Left ventricle myocardium inferior (tissue), 1 donor: ENCODE measurements at regions not wholly inside any gene's neighbourhood (a gene's known extent, or its start where the extent isn't known, plus 50 kb on each side); places are given as distances from the start of the nearest gene placed in this dataset.

ENCODE experiments used
- DNase-seq: peaks from one replicate; pipeline ENCODE4 v3.0.0-alpha.2; 2020
- H3K27ac ChIP-seq: fragments of 200-600 bp; replicated peaks from 2 replicates; pipeline ENCODE4 v1.8.0; 2021
- H3K27me3 ChIP-seq: fragments of 200-600 bp; 2 replicates; pipeline ENCODE4 v1.8.0; 2021; ENCODE audit warnings: low read depth
- H3K36me3 ChIP-seq: fragments of 200-600 bp; 2 replicates; pipeline ENCODE4 v1.8.0; 2021
- H3K4me1 ChIP-seq: fragments of 200-600 bp; 2 replicates; pipeline ENCODE4 v1.8.0; 2021
- H3K4me3 ChIP-seq: fragments of 200-600 bp; 2 replicates; pipeline ENCODE4 v1.8.0; 2021; ENCODE audit warnings: mild to moderate bottlenecking, moderate library complexity
- H3K9me3 ChIP-seq: fragments of 200-600 bp; replicated peaks from 2 replicates; pipeline ENCODE4 v1.8.0; 2021
- intact Hi-C: fragments of 100-400 bp; cut with micrococcal nuclease; formaldehyde crosslinking; loops from one replicate; pipeline ENCODE4 v1.11.0; 2022
- TF ChIP-seq, protein P1 (sequence below): fragments of 200-600 bp; IDR thresholded peaks from 2 replicates; pipeline ENCODE4 v1.8.0; 2021; ENCODE audit warnings: antibody characterized with exemption, mild to moderate bottlenecking, borderline replicate concordance
- donor health status: DM: no; HTN: yes; CAD: no; lungs with severe emphysema.

DNA sequence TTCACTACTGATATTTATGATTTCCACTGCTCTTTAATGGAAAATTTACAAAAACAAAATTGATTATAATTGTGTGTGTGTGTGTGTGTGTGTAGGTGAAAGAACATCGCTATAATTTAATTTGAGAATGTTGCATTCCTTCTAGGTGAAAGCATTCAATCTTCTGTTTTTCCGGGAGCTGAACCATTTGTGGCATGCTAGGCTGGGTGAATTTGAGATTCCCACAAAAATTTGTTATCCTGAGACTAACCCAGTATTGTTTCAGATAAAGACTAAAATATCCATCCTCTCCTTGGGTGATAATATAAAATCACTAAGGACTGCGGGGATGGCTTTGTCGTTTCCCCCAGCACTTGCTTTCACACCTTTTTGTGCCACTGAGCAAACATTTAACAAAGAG is 911.2 kb upstream of the PIK3C3 start:
- H3K27me3 ChIP-seq, result no peaks in the 10 kb centered on the region
- no peak overlapping the region for H3K27ac ChIP-seq
- DNase-seq, result no peak
- no peaks in the 10 kb centered on the region for H3K4me1 ChIP-seq
- H3K36me3 ChIP-seq, result no peaks in the 10 kb centered on the region
- TF ChIP-seq, protein P1, sequence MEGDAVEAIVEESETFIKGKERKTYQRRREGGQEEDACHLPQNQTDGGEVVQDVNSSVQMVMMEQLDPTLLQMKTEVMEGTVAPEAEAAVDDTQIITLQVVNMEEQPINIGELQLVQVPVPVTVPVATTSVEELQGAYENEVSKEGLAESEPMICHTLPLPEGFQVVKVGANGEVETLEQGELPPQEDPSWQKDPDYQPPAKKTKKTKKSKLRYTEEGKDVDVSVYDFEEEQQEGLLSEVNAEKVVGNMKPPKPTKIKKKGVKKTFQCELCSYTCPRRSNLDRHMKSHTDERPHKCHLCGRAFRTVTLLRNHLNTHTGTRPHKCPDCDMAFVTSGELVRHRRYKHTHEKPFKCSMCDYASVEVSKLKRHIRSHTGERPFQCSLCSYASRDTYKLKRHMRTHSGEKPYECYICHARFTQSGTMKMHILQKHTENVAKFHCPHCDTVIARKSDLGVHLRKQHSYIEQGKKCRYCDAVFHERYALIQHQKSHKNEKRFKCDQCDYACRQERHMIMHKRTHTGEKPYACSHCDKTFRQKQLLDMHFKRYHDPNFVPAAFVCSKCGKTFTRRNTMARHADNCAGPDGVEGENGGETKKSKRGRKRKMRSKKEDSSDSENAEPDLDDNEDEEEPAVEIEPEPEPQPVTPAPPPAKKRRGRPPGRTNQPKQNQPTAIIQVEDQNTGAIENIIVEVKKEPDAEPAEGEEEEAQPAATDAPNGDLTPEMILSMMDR, result no peak
- H3K4me3 ChIP-seq, result no peak overlapping the region
- peaks cover 13% of the 10 kb centered on the region for H3K9me3 ChIP-seq
- intact Hi-C loops, result no loop called here

DNA sequence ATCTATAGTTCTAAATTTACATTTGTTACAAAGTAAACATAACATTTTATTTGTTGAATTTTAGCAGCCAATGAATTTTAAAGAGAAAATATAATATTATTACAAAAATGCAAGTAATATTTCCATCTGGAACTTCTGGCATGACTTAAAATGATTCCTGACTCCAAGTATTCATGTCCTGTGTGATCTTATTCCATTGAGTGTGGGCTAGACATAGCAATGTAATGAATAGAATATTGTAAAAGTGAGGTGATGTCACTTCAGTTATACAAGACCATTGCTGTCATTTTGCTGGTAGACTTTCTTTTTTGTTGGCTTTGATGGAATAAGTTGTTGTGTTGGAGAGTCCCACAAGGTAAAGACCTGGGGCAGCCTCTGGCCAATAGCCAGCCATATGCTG is 912.2 kb upstream of the PIK3C3 start:
- Histone ChIP-seq H3K27me3 (no peaks in the 10 kb centered on the region), H3K4me1 (no peaks in the 10 kb centered on the region), H3K36me3 (no peaks in the 10 kb centered on the region), H3K27ac (no peak overlapping the region), H3K9me3 (peaks cover 13% of the 10 kb centered on the region), H3K4me3 (no peak overlapping the region)
- intact Hi-C loops, result no loop called here
- TF ChIP-seq, protein P1, result no peak
- no peak for DNase-seq

DNA sequence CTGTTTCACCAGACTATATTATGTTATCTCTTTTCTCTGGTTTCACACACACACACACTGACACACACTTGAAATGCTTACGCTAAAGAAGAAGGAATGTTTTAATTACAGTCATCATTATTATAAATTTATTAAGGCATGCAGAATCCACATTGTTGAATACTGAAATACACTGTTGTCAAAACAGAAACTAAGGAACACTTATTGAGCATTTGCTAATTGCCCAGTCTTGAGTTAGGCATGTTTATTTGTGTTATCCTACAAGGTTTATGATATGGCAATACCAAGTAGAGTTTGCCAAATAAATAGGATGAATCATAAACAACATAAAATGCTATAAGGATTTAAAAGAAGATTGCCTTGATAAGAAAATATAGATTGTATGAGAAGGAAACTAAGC is 917.0 kb upstream of the PIK3C3 start:
- no peaks in the 10 kb centered on the region for H3K27me3 ChIP-seq
- H3K9me3 ChIP-seq, result peaks cover 13% of the 10 kb centered on the region
- H3K36me3 ChIP-seq, result no peaks in the 10 kb centered on the region
- H3K4me3 ChIP-seq, result no peak overlapping the region
- no peak for DNase-seq
- H3K27ac ChIP-seq, result no peak overlapping the region
- intact Hi-C loops, result no loop called here
- TF ChIP-seq, protein P1, result no peak
- no peaks in the 10 kb centered on the region for H3K4me1 ChIP-seq

DNA sequence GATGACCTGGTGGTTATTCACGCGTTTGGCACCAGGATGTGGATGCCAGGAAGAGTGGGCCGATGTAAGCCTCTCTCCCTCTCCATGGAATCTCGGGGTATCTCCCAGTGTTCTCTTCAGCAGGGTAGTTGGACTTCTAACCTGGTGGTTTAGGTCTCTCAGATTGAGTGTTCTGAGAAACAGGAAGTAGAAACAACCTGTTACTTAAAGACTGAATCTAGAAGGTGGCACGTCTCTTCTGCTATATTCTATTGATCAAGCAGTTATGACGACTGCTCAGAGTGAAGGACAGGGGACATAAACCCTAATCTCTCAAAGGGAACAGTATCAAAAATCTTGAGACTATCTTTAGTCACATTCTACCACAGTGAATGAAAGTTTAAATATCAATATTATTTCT is 918.7 kb upstream of the PIK3C3 start:
- intact Hi-C loops, result no loop called here
- DNase-seq, result no peak

DNA sequence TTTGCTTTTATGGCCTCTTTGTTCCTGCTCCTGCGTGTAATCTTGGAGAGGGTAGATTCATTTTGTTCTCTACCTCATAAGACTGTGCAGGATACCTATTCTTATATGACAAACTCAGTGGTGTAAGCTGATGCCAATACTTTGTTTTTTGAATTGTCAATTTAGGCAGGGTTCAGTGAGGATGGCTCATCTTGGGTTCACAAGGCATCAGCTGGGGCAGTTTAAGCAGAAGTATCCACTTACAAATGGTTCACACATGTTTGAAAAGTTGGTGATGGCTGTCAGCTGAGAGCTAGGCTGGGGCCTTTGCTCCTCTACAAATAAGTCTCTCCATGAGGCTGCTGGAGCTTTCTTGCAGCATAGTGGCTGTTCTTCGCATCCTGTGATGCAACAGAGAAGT is 920.6 kb upstream of the PIK3C3 start:
- DNase-seq, result no peak
- no peak overlapping the region for H3K4me3 ChIP-seq
- peaks cover 3% of the 10 kb centered on the region for H3K9me3 ChIP-seq
- H3K4me1 ChIP-seq, result no peaks in the 10 kb centered on the region
- intact Hi-C loops, result no loop called here
- H3K36me3 ChIP-seq, result no peaks in the 10 kb centered on the region
- H3K27me3 ChIP-seq, result no peaks in the 10 kb centered on the region
- TF ChIP-seq, protein P1, result no peak
- H3K27ac ChIP-seq, result no peak overlapping the region

More for the DNA sequence above, 918.7 kb upstream of the PIK3C3 start:
- Histone ChIP-seq H3K27ac (no peak overlapping the region), H3K27me3 (no peaks in the 10 kb centered on the region), H3K36me3 (no peaks in the 10 kb centered on the region), H3K4me3 (no peak overlapping the region), H3K4me1 (no peaks in the 10 kb centered on the region), H3K9me3 (peaks cover 13% of the 10 kb centered on the region)
- TF ChIP-seq, protein P1, result no peak

DNA sequence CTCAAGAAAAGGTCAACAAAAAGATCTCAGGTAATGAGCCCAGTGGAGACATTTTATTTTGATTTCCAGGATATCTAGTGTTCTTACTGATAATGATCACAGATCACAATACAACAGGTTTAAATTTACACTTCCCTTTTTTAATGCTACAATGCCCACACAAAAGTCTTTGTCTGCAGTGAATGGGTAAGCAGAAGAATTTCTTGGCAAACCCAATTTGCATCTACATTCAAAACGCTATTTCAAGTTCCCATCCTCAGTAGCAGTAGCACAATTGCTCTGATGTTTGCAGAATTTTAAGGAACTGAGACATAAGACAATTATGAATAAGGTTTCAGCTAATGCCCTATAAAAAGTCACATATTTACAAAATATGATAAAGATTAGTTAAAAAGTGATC is 929.4 kb upstream of the PIK3C3 start:
- TF ChIP-seq, protein P1, result no peak
- H3K4me3 ChIP-seq, result no peak overlapping the region
- intact Hi-C loops, result no loop called here
- H3K27ac ChIP-seq, result no peak overlapping the region
- H3K27me3 ChIP-seq, result no peaks in the 10 kb centered on the region
- no peak for DNase-seq
- H3K36me3 ChIP-seq, result no peaks in the 10 kb centered on the region
- H3K9me3 ChIP-seq, result no peaks in the 10 kb centered on the region
- no peaks in the 10 kb centered on the region for H3K4me1 ChIP-seq
